Peyer's patch (tissue), 4 donors: ENCODE measurements at regions not wholly inside any gene's neighbourhood (a gene's known extent, or its start where the extent isn't known, plus 50 kb on each side); places are given as distances from the start of the nearest gene placed in this dataset.

Experiments used
- DNase-seq, 3 donors: peaks; one replicate each; pipeline ENCODE4 v3.0.0-alpha.2; 2017 to 2019
- H3K27ac ChIP-seq, 4 donors: fragments of 200-600 bp; sonication (generic); one replicate each; pipeline ENCODE4 v1.5.1; 2016 to 2019
- H3K27me3 ChIP-seq, 2 donors: fragments of 200-600 bp; sonication (generic); one replicate each; pipeline ENCODE4 v1.5.1; 2019
- H3K36me3 ChIP-seq, 3 donors: fragments of 200-600 bp; sonication (generic); one replicate each; pipeline ENCODE4 v1.5.1; 2016 to 2019
- H3K4me1 ChIP-seq, 4 donors: fragments of 200-600 bp; sonication (generic); one replicate each; pipeline ENCODE4 v1.5.1; 2016 to 2019
- H3K4me3 ChIP-seq, 4 donors: fragments of 200-600 bp; sonication (generic); 1 replicate in 3 of 4; 2 replicates in 1 of 4; pipeline ENCODE4 v1.5.1; 2016 to 2019; ENCODE audit warnings: mild to moderate bottlenecking in 1 of 4
- H3K9me3 ChIP-seq, 4 donors: fragments of 200-600 bp; sonication (generic); one replicate each; pipeline ENCODE4 v1.5.1; 2016 to 2019; ENCODE audit warnings: mild to moderate bottlenecking in 1 of 4
- CTCF ChIP-seq, 6 experiments: fragments of 450-650 bp in 4 of 6; fragments of 200-600 bp in 2 of 6; sonication (generic) in 1 of 6; IDR thresholded peaks; one replicate each; pipeline ENCODE4 v1.5.1; 2017 to 2019; ENCODE audit warnings: antibody characterized with exemption in 6 of 6, mild to moderate bottlenecking in 3 of 6, moderate library complexity in 1 of 6
- POLR2A ChIP-seq, 2 donors: fragments of 450-650 bp; IDR thresholded peaks; one replicate each; pipeline ENCODE4 v1.5.1; 2017; ENCODE audit warnings: antibody characterized with exemption in 2 of 2, mild to moderate bottlenecking in 2 of 2, moderate library complexity in 2 of 2

GRCh38 chr1:219820551-219820950 is 107.8 kb downstream of the SLC30A10 start:
- H3K4me1 ChIP-seq, result no peaks in the 10 kb centered on the region
- H3K9me3 ChIP-seq, result no peaks in the 10 kb centered on the region
- DNase-seq, result no peak
- H3K36me3 ChIP-seq, result no peaks in the 10 kb centered on the region
- H3K27me3 ChIP-seq, result no peaks in the 10 kb centered on the region
- no peak overlapping the region for H3K4me3 ChIP-seq
- H3K27ac ChIP-seq, result no peak overlapping the region
- TF ChIP-seq CTCF (IDR thresholded peaks at IDR 0.05), result no peak
- TF ChIP-seq POLR2A (IDR thresholded peaks at IDR 0.05), result no peak

- Histone ChIP-seq H3K27me3 (no peaks in the 10 kb centered on the region), H3K4me3 (no peak overlapping the region), H3K4me1 (no peaks in the 10 kb centered on the region), H3K36me3 (no peaks in the 10 kb centered on the region), H3K27ac (no peak overlapping the region), H3K9me3 (no peaks in the 10 kb centered on the region)
- TF ChIP-seq CTCF (IDR thresholded peaks at IDR 0.05) (no peak), POLR2A (IDR thresholded peaks at IDR 0.05) (no peak)
- DNase-seq, result no peak
These were observed 110.4 kb downstream of the SLC30A10 start for GRCh38 chr1:219817914-219818313.

GRCh38 chr1:219813294-219813693 is 115.1 kb downstream of the SLC30A10 start:
- Histone ChIP-seq H3K36me3 (no peaks in the 10 kb centered on the region), H3K27me3 (no peaks in the 10 kb centered on the region), H3K9me3 (no peaks in the 10 kb centered on the region), H3K4me3 (no peak overlapping the region), H3K27ac (no peak overlapping the region), H3K4me1 (no peaks in the 10 kb centered on the region)
- no peak for DNase-seq
- TF ChIP-seq CTCF (IDR thresholded peaks at IDR 0.05) (no peak), POLR2A (IDR thresholded peaks at IDR 0.05) (no peak)

- no peak for DNase-seq
These were observed 115.7 kb downstream of the SLC30A10 start for GRCh38 chr1:219812491-219813203.

GRCh38 chr1:219812086-219812485 is 116.3 kb downstream of the SLC30A10 start:
- TF ChIP-seq POLR2A (IDR thresholded peaks at IDR 0.05) (no peak), CTCF (IDR thresholded peaks at IDR 0.05) (no peak)
- Histone ChIP-seq H3K4me3 (no peak overlapping the region), H3K27ac (no peak overlapping the region), H3K4me1 (no peaks in the 10 kb centered on the region), H3K27me3 (no peaks in the 10 kb centered on the region), H3K36me3 (no peaks in the 10 kb centered on the region), H3K9me3 (no peaks in the 10 kb centered on the region)
- DNase-seq, result no peak

More at GRCh38 chr1:219812491-219813203, 115.7 kb downstream of the SLC30A10 start:
- Histone ChIP-seq H3K4me1 (no peaks in the 10 kb centered on the region), H3K4me3 (no peak overlapping the region), H3K27me3 (no peaks in the 10 kb centered on the region), H3K9me3 (no peaks in the 10 kb centered on the region), H3K36me3 (no peaks in the 10 kb centered on the region), H3K27ac (no peak overlapping the region)
- TF ChIP-seq POLR2A (IDR thresholded peaks at IDR 0.05) (no peak), CTCF (IDR thresholded peaks at IDR 0.05) (peak in 5 of 6 experiments; percentile 18 to 70 (median 61))
